HG02571 (cell line): ENCODE measurements at regions not wholly inside any gene's neighbourhood (a gene's known extent, or its start where the extent isn't known, plus 50 kb on each side); places are given as distances from the start of the nearest gene placed in this dataset.

Experiments used
- ATAC-seq: cut with Tn5 transposase; IDR thresholded peaks from one replicate; pipeline ENCODE4 v1.9.1; 2021; ENCODE audit warnings: mild to moderate bottlenecking, moderate library complexity; ENCODE audit not compliant: unreplicated experiment

DNA sequence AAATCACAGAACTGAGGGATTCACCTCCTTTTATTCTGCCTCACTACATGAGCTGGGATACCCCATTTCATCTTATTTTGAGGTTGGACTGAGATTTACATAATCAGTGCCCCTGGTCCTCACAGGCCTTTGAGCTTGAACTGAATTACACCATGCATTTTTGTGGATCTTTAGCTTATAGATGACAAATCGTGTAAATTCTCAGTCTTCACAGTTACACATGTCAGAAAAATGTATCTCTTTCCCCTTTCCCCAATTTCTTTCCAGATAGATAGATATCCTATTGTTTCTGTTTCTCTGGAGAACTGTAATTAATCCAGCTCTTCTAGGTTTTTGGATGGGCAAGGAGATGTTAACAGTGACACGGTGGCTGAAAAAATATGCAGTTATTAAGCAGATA, 1778.9 kb upstream of the SEL1L start:
- no peak for ATAC-seq

GRCh38 chr14:83314764-83315163, 1781.1 kb upstream of the SEL1L start:
- ATAC-seq = no peak

GRCh38 chr14:83316356-83316755, 1782.7 kb upstream of the SEL1L start:
- ATAC-seq = no peak

GRCh38 chr14:83320837-83321236, 1787.2 kb upstream of the SEL1L start:
- no peak for ATAC-seq

DNA sequence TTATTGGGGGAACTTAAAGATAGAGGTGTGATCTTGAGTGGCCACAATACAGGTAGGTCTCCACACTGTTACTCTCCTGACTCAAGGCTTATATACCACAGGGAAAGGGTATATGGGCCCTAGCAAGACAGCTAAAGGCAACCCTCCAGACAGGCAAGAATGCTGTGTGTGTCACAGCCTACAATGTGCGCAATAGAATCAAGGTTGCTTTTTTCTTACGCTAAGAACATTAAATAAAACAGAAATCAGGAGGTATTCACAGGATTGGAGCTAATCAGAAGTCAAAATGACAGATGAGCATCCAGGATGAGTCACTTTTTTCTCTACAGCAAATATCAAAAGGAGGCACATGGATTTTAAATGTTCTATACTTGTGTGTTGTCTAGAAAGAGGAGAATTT, 1797.9 kb upstream of the SEL1L start:
- no peak for ATAC-seq

DNA sequence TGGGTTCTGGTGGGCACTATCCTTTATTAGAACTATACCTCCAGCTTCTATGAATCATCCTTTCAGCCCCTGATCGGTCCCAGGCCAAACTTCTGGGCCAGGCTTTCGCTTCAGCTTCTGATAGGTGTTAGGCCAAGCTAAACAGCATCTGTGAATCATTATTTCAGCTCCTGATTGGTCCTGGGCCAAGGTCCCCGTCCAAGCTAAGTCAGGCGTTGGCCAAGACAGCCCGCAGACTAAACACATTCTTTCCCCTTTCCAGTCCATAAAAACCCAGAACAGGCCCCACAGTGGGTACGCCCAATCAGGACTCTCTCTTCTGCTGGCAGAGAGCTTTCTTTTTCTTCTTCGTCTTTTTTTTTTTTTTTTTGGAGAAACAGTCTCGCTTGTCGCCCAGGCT, 1808.9 kb upstream of the SEL1L start:
- ATAC-seq = no peak

DNA sequence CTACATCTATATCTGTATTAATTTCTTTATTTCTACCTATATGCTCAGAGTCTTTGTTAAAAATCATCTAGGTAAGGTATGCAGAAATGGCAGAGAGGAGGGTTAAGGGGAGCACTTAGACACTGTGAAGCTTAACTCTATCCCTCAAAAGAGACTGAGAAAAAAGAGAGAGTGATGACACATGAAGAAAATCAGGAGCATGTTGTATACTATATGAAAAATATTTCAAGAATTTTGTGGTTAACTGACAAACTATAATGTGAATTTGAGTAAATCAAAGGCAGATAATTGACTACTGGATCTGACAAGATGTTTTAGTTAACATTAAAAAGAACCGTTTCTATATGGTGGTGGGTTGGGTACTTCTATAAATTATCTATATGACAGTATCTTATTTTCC, 1814.2 kb upstream of the SEL1L start:
- ATAC-seq = no peak

DNA sequence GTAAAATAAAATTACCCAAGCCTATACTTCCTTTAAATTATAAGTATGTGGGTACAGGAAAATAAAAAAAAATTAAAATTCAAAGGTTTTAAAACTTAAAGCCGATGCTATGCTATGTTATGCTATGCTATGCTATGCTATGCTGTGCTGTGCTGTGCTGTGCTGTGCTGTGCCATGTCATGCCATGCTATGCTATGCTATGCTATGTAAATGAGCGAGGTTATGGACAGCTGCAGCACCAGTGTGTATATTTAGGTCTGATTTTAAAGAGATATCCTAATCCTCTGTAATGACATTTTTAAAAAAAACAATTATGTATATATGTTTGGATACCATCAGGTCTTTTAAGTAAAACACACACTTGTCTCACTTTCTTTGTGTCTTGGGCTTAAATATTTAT, 1822.0 kb upstream of the SEL1L start:
- ATAC-seq = no peak

DNA sequence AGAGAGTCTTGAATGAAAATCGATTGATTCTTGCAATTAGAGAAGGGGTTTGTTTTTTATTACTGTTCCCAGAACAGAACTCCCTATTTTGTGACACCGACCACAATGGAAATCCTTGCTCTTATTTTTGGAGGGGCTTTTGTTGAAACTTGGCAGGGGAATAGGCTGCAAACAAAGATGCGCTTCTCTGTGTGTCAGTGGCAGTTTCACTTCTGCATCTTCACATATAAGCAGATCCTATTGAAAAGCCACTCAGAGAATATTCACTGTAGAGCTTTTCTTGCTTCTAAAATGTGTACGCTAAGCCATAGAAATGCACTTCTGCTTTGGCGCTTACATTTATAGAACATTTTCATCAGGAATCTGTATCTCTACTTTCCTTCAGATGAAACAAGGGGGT, 1822.4 kb upstream of the SEL1L start:
- ATAC-seq = no peak

GRCh38 chr14:83372271-83372670, 1838.6 kb upstream of the SEL1L start:
- no peak for ATAC-seq

DNA sequence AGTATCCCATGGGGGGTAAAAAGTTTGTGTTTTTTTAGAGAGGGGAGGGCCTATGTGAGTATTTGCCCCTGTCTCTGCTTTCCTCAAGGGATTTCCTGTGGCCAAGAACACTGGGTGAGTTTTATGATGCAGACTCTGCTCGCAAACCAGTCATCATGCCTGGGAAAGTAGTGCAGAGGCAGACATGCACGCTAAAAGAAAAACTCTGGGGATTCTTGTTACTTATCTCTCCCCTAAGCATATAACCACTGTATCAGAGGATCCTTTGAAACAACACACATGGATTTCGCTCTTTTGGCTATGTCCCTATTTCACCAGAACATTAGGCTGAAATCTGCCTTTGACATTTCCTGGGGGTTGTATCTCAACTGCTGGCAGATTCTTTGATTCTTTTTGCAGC, 1845.8 kb upstream of the SEL1L start:
- ATAC-seq = no peak

DNA sequence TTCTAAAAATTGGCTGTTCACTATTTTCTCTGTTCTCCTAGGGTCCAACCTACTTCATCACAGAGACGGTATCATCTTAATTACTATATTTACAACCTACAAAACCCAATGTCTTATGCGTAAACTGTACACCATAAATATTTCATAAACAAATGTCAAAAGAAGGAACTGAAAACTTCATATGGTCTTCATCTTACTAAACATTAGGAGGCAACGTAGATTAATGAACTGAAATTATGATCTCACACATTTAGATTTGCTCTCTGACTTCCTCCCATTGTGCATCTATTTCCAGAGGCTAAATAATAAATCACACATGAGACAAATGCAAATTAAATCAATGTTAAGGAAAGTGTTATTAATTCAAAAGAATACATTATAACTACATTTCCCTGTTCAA, 1850.6 kb upstream of the SEL1L start:
- ATAC-seq = no peak

- no peak for ATAC-seq
These were observed 1861.7 kb upstream of the SEL1L start for GRCh38 chr14:83395321-83395720.

DNA sequence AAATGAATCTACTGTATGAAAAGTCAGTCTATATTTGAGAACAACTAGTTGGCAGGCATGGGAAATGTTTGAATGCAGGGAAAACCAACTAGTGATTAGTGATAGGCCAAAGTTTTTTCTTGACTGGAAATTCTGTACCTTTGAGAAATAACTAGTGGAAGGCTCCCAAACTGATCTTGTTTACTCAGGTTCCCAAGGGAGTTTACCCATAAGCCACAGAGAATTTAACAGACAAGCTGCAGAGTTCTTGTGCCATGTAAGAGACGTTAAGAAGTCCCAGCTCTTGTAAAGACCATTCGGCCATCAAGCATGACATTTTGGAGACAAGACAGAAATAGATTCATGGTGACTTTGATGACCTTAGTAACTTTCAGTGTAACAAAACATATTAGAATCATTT, 1882.8 kb upstream of the SEL1L start:
- no peak for ATAC-seq

DNA sequence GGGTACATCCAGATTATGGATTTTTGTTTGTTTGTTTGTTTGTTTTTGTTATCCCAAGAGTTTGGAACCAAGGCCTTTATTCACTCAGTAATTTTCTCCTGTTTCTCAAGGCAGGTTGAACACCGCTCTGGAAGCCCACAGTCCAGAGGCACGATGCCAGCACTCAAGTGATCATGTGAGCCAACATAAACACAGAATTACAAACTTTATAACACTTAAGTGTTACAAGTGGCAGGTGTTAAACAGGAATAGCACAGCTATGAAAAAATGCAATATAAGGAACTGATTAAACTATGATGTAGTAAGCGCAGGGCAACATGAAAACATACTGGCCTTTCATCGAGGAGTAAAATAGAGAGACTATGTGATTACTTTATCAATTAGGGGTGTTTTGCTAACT, 1885.8 kb upstream of the SEL1L start:
- ATAC-seq = no peak

DNA sequence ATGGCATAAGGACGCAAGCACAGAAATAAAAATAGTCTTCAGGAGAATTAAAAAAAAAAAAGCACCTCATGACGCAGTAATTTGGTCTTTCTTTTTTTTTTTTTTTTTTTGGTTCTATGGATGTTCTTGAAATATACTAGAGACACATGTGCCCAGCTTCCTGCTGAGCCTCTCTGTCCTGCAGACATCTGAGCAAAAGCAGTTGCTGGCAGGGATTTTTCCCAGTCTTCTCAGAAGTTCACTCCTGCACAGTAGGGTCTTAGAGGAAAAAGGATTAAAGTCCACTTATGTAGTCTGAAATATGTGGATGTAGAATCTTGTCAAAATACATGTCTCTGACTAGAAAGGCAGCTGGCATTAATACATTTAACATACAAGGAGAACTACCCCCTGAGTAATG, 1888.1 kb upstream of the SEL1L start:
- no peak for ATAC-seq

DNA sequence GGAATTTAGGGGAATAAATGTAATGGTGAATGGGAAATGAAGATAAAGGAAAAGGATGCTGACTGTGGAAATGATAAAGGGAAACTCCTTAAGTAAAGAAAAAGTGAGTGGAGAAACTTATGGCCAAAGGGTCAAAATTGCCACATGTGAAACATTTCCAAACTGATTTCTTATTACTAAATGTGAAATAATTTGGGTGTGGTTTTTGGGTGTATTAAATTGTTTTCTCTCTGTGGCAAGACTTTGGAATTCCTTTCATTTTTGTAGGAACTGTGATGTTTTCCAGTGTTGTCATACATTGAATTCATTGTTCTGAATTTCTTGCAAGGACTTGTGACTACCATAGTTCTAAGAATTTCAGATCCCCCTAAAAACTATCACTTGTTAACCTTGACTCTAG, 1891.5 kb upstream of the SEL1L start:
- ATAC-seq = no peak

GRCh38 chr14:83425706-83426105, 1892.1 kb upstream of the SEL1L start:
- no peak for ATAC-seq

DNA sequence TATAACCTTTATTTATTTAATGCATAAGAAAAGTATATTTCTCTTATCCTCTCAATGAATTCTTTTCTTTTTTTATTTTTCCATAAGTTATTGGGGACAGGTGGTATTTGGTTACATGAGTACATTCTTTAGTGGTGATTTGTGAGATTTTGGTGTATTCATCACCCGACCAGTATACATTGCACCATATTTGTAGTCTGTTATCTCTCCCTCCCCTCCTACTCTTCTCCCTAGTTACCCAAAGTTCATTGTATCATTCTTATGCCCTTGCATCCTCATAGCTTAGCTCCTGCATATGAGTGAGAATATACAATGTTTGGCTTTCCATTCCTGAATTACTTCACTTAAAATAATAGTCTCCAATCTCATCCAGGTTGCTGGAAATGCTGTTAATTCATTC, 1900.0 kb upstream of the SEL1L start:
- ATAC-seq = no peak

DNA sequence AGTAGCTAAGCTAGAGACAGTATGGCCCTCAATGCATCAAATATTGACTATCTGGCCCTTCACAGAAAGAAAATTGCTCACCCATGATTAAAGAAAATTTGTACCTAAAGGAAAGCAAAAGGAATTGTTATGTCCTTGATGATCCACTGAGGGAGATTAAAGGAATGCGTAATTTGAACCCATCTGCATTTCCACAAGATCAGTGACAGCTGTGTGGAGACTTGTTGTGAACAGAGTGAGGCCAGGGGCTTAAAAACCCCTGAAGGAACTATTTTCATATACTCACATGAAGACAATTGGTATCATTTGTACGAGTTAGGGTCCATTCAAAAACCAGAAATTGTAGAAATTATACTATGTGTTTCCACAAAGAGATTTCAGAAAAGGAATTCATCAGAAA, 1908.1 kb upstream of the SEL1L start:
- no peak for ATAC-seq

GRCh38 chr14:83455561-83455960, 1921.9 kb upstream of the SEL1L start:
- no peak for ATAC-seq

DNA sequence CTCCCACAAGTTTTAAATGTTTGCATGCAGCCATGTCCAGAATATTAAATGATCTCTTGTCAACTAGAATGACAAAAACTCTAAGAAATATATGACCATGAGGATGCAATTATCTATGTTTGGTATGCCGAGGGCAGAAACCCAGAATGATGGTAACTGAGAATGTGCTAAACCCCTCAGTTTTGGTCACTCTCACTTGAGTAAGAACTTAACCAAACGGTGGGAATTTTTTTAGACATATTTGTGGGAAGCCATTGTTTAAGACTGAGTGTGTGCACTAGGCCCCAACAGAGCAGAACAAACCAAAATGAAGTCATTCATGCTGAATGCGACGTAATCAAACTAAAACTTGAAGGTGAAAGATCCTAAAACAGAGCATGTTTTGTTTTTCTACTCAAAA, 1927.9 kb upstream of the SEL1L start:
- ATAC-seq = no peak

DNA sequence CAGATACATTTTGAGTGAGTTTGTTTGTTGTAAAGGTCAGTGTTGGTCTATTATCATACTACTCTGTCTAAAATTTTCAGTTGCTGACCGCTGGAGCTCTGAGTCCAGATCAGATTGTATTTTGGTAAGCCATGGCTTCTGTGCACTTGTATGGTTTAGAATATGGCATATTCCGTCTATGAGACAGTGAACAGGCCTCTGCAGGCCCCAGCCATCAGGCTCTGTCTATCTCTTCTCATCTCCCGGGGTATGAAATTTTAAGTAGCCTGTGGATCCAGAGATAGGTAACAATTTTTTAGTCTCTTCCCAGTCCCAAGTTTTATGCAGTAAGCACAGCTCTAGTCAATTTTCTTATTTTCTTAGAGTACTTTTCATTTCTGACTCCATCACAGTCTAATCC, 1929.1 kb upstream of the SEL1L start:
- ATAC-seq = no peak

GRCh38 chr14:83463500-83464098, 1929.9 kb upstream of the SEL1L start:
- no peak for ATAC-seq
